CD4-positive, CD25-positive, alpha-beta regulatory T cell (primary cell): ENCODE measurements at regions not wholly inside any gene's neighbourhood (a gene's known extent, or its start where the extent isn't known, plus 50 kb on each side); places are given as distances from the start of the nearest gene placed in this dataset.

Experiments used
- ATAC-seq, 2 donors: fragments of 150-1000 bp; cut with Tn5 transposase; one replicate each; pipeline ENCODE4 v1.10.0; 2021; ENCODE audit warnings: low read depth in 2 of 2, moderate number of reproducible peaks in 2 of 2, moderate library complexity in 1 of 2
- DNase-seq, 3 donors: peaks; one replicate each; pipeline versions ENCODE4 v3.0.0 to v3.0.0-alpha.2; 2012 to 2022; ENCODE audit warnings: mixed read lengths in 1 of 3
- H3K27ac ChIP-seq: one replicate; pipeline ENCODE4 v1.7.0; 2013; ENCODE audit warnings: mild to moderate bottlenecking, low read length; ENCODE audit not compliant: insufficient read depth, poor library complexity, severe bottlenecking
- H3K27me3 ChIP-seq: one replicate; pipeline ENCODE4 v1.7.0; 2013; ENCODE audit warnings: low read length; ENCODE audit not compliant: control insufficient read depth, insufficient read depth
- H3K36me3 ChIP-seq: one replicate; pipeline ENCODE4 v1.7.0; 2013; ENCODE audit warnings: mild to moderate bottlenecking, low read length, moderate library complexity; ENCODE audit not compliant: control insufficient read depth, insufficient read depth
- H3K4me1 ChIP-seq: 2 replicates; pipeline ENCODE4 v1.7.0; 2013; ENCODE audit warnings: mild to moderate bottlenecking, low read length; ENCODE audit not compliant: insufficient read depth, control insufficient read depth, poor library complexity, severe bottlenecking
- H3K4me3 ChIP-seq: one replicate; pipeline ENCODE4 v1.7.0; 2013; ENCODE audit warnings: low read depth, mild to moderate bottlenecking, low read length, moderate library complexity
- H3K9me3 ChIP-seq, 2 experiments: 1 replicate in 1 of 2; 2 replicates in 1 of 2; pipeline ENCODE4 v1.7.0; 2013; ENCODE audit warnings: low read length in 2 of 2, mild to moderate bottlenecking in 1 of 2, moderate library complexity in 1 of 2; ENCODE audit not compliant: control insufficient read depth in 2 of 2
- H3K27ac Mint-ChIP-seq, 3 donors: one replicate each; pipeline ENCODE4 v1.8.0; 2020 to 2022; ENCODE audit warnings: mild to moderate bottlenecking in 3 of 3, mixed read lengths in 3 of 3, moderate library complexity in 2 of 3
- H3K27me3 Mint-ChIP-seq: one replicate; pipeline ENCODE4 v1.8.0; 2022; ENCODE audit warnings: mild to moderate bottlenecking, mixed read lengths
- H3K36me3 Mint-ChIP-seq: one replicate; pipeline ENCODE4 v1.8.0; 2020; ENCODE audit warnings: mixed read lengths
- H3K4me1 Mint-ChIP-seq, 4 donors: one replicate each; pipeline ENCODE4 v1.8.0; 2020 to 2022; ENCODE audit warnings: mixed read lengths in 4 of 4, mild to moderate bottlenecking in 1 of 4
- H3K4me3 Mint-ChIP-seq, 4 donors: one replicate each; pipeline ENCODE4 v1.8.0; 2020 to 2022; ENCODE audit warnings: mild to moderate bottlenecking in 4 of 4, mixed read lengths in 4 of 4, moderate library complexity in 3 of 4
- H3K9me3 Mint-ChIP-seq, 7 donors: one replicate each; pipeline ENCODE4 v1.8.0; 2020 to 2022; ENCODE audit warnings: mixed read lengths in 7 of 7, mild to moderate bottlenecking in 3 of 7, moderate library complexity in 2 of 7

- Mint-ChIP-seq H3K9me3 (peaks cover 0 to 4% (median 2%) of the 10 kb centered on the region in 7 donors), H3K27me3 (no peaks in the 10 kb centered on the region), H3K27ac (no peak overlapping the region), H3K36me3 (no peaks in the 10 kb centered on the region), H3K4me3 (no peak overlapping the region), H3K4me1 (no peaks in the 10 kb centered on the region)
- H3K27ac ChIP-seq: no peak overlapping the region
- no peaks in the 10 kb centered on the region for H3K36me3 ChIP-seq
- ATAC-seq: no peak
- no peak for DNase-seq
- H3K4me1 ChIP-seq: no peaks in the 10 kb centered on the region
- no peak overlapping the region for H3K4me3 ChIP-seq
- no peaks in the 10 kb centered on the region for H3K9me3 ChIP-seq
- no peaks in the 10 kb centered on the region for H3K27me3 ChIP-seq
These were observed 93.0 kb downstream of the PPP1R3A start for GRCh38 chr7:113825832-113826231.

- no peaks in the 10 kb centered on the region for H3K36me3 ChIP-seq
- no peak overlapping the region for H3K27ac ChIP-seq
- no peak overlapping the region for H3K4me3 ChIP-seq
- Mint-ChIP-seq H3K4me3 (no peak overlapping the region), H3K27me3 (no peaks in the 10 kb centered on the region), H3K27ac (no peak overlapping the region), H3K4me1 (no peaks in the 10 kb centered on the region), H3K9me3 (peaks cover 0 to 4% (median 1%) of the 10 kb centered on the region in 7 donors), H3K36me3 (no peaks in the 10 kb centered on the region)
- no peak for DNase-seq
- H3K9me3 ChIP-seq: no peaks in the 10 kb centered on the region
- H3K4me1 ChIP-seq: no peaks in the 10 kb centered on the region
- no peak for ATAC-seq
- H3K27me3 ChIP-seq: no peaks in the 10 kb centered on the region
These were observed 94.5 kb downstream of the PPP1R3A start for GRCh38 chr7:113824117-113824823.

GRCh38 chr7:113819474-113819873, 99.3 kb downstream of the PPP1R3A start:
- no peak overlapping the region for H3K4me3 ChIP-seq
- Mint-ChIP-seq H3K4me3 (no peak overlapping the region), H3K27me3 (no peaks in the 10 kb centered on the region), H3K4me1 (no peaks in the 10 kb centered on the region), H3K36me3 (no peaks in the 10 kb centered on the region), H3K9me3 (peaks cover 0 to under 1% (median 0%) of the 10 kb centered on the region in 7 donors), H3K27ac (no peak overlapping the region)
- H3K27me3 ChIP-seq: no peaks in the 10 kb centered on the region
- ATAC-seq: no peak
- H3K4me1 ChIP-seq: no peaks in the 10 kb centered on the region
- no peak overlapping the region for H3K27ac ChIP-seq
- H3K36me3 ChIP-seq: no peaks in the 10 kb centered on the region
- DNase-seq: no peak
- no peaks in the 10 kb centered on the region for H3K9me3 ChIP-seq

GRCh38 chr7:113816639-113817038, 102.2 kb downstream of the PPP1R3A start:
- H3K27me3 Mint-ChIP-seq: no peaks in the 10 kb centered on the region
- no peaks in the 10 kb centered on the region for H3K36me3 ChIP-seq
- no peaks in the 10 kb centered on the region for H3K27me3 ChIP-seq
- no peaks in the 10 kb centered on the region for H3K9me3 Mint-ChIP-seq
- ATAC-seq (no peak), DNase-seq (no peak)
- H3K27ac Mint-ChIP-seq: no peak overlapping the region
- no peak overlapping the region for H3K4me3 Mint-ChIP-seq
- H3K4me3 ChIP-seq: no peak overlapping the region
- no peaks in the 10 kb centered on the region for H3K4me1 Mint-ChIP-seq
- H3K9me3 ChIP-seq: no peaks in the 10 kb centered on the region
- H3K4me1 ChIP-seq: no peaks in the 10 kb centered on the region
- no peak overlapping the region for H3K27ac ChIP-seq
- H3K36me3 Mint-ChIP-seq: no peaks in the 10 kb centered on the region

DNA sequence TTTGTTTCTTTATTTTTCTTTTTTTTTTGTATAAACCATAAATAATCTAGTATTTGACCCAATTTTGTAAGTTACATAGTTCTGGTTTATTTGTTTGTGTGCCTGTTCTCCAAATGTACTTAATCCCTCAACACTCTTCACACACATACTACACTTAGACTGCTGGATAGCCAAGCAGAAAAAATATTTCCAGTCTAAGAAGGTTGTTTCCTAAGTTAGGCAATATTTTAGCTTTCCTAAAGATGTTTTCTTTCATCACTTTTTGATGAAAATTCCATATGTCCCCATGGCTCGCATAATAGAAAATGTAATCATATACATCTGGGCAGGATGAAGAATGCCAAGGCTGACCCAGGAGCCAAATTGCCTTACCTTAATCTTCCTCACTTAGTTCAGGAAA, 105.3 kb downstream of the PPP1R3A start:
- ATAC-seq: no peak
- Histone ChIP-seq H3K36me3 (no peaks in the 10 kb centered on the region), H3K9me3 (no peaks in the 10 kb centered on the region), H3K4me1 (no peaks in the 10 kb centered on the region), H3K4me3 (no peak overlapping the region), H3K27me3 (no peaks in the 10 kb centered on the region), H3K27ac (no peak overlapping the region)
- Mint-ChIP-seq H3K36me3 (no peaks in the 10 kb centered on the region), H3K4me3 (no peak overlapping the region), H3K27me3 (no peaks in the 10 kb centered on the region), H3K27ac (no peak overlapping the region), H3K4me1 (no peaks in the 10 kb centered on the region), H3K9me3 (peaks cover 0 to 6% (median 0%) of the 10 kb centered on the region in 7 donors)
- no peak for DNase-seq

GRCh38 chr7:113812591-113813255, 106.1 kb downstream of the PPP1R3A start:
- Histone ChIP-seq H3K27ac (no peak overlapping the region), H3K27me3 (no peaks in the 10 kb centered on the region), H3K4me1 (no peaks in the 10 kb centered on the region), H3K4me3 (no peak overlapping the region), H3K9me3 (no peaks in the 10 kb centered on the region), H3K36me3 (no peaks in the 10 kb centered on the region)
- no peak for DNase-seq
- H3K9me3 Mint-ChIP-seq: peaks cover 0 to 6% (median 0%) of the 10 kb centered on the region in 7 donors
- H3K36me3 Mint-ChIP-seq: no peaks in the 10 kb centered on the region
- H3K4me3 Mint-ChIP-seq: no peak overlapping the region
- no peak for ATAC-seq
- no peaks in the 10 kb centered on the region for H3K27me3 Mint-ChIP-seq
- H3K4me1 Mint-ChIP-seq: no peaks in the 10 kb centered on the region
- no peak overlapping the region for H3K27ac Mint-ChIP-seq

DNA sequence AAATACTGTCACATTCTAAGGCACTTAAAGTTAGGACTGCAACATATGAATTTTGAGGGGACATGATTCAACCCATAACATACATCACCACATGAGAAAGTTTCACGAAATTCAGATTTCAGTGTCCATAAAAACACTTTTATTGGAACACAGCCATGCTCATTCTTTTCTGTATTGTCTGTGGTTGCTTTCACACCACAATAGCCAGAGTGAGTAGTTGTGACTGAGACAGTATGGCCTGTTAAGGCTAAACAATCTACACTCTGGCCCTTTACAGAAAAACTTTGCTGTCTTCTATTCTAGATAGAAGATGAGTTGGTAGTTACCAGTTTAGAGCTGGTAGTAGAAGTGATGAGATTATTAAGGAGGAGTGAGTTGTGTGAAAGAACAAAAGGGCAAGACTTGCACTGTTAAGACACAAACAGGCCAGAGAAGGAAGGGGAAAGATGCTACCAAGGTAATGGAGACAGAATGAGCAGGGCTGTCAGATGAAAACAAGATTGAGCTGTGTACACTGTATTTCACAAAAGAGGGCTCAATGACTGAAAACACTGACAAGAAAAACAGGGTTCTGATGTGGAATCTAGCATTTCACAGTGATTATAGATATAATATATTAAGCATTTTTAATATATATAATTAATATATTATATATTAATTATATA, 108.6 kb downstream of the PPP1R3A start:
- no peak overlapping the region for H3K27ac Mint-ChIP-seq
- H3K36me3 ChIP-seq: no peaks in the 10 kb centered on the region

More for the DNA sequence above, 108.6 kb downstream of the PPP1R3A start:
- H3K27me3 Mint-ChIP-seq: no peaks in the 10 kb centered on the region
- H3K4me3 Mint-ChIP-seq: no peak overlapping the region
- DNase-seq (no peak), ATAC-seq (no peak)
- no peaks in the 10 kb centered on the region for H3K4me1 ChIP-seq
- no peak overlapping the region for H3K4me3 ChIP-seq
- no peak overlapping the region for H3K27ac ChIP-seq
- H3K9me3 Mint-ChIP-seq: peaks cover 0 to 6% (median 0%) of the 10 kb centered on the region in 7 donors
- no peaks in the 10 kb centered on the region for H3K9me3 ChIP-seq
- H3K27me3 ChIP-seq: no peaks in the 10 kb centered on the region
- H3K4me1 Mint-ChIP-seq: no peaks in the 10 kb centered on the region
- no peaks in the 10 kb centered on the region for H3K36me3 Mint-ChIP-seq
